Upper lobe of left lung (tissue), 6 donors: ENCODE measurements at regions not wholly inside any gene's neighbourhood (a gene's known extent, or its start where the extent isn't known, plus 50 kb on each side); places are given as distances from the start of the nearest gene placed in this dataset.
A peak's percentile ranks its signal among the peaks of the same experiment; 100 is the strongest.

Experiments used
- ATAC-seq, 2 donors: fragments of 200-7000 bp; cut with Tn5 transposase; one replicate each; pipeline ENCODE4 v1.9.1; 2022; ENCODE audit warnings: mild to moderate bottlenecking in 2 of 2, moderate library complexity in 2 of 2; ENCODE audit not compliant: low FRiP score in 2 of 2
- DNase-seq, 2 donors: peaks; one replicate each; pipeline ENCODE4 v3.0.0-alpha.2; 2019 to 2020
- H3K27ac ChIP-seq, 4 donors: fragments of 200-600 bp; sonication (generic); one replicate each; pipeline ENCODE4 v1.5.1; 2016 to 2019
- H3K27me3 ChIP-seq, 4 donors: fragments of 200-600 bp; sonication (generic); one replicate each; pipeline ENCODE4 v1.5.1; 2017 to 2019
- H3K36me3 ChIP-seq, 4 donors: fragments of 200-600 bp; sonication (generic); one replicate each; pipeline ENCODE4 v1.5.1; 2016 to 2019
- H3K4me1 ChIP-seq, 4 donors: fragments of 200-600 bp; sonication (generic); one replicate each; pipeline ENCODE4 v1.5.1; 2018 to 2019
- H3K4me3 ChIP-seq, 4 donors: fragments of 200-600 bp; sonication (generic); one replicate each; pipeline ENCODE4 v1.5.1; 2017 to 2019; ENCODE audit warnings: mild to moderate bottlenecking in 2 of 4, moderate library complexity in 1 of 4
- H3K9me3 ChIP-seq, 4 donors: fragments of 200-600 bp; sonication (generic); one replicate each; pipeline ENCODE4 v1.5.1; 2018 to 2019
- CTCF ChIP-seq, 6 experiments: fragments of 450-650 bp in 4 of 6; fragments of 200-600 bp in 2 of 6; sonication (generic) in 2 of 6; IDR thresholded peaks; one replicate each; pipeline ENCODE4 v1.5.1; 2016 to 2019; ENCODE audit warnings: antibody characterized with exemption in 6 of 6
- EP300 ChIP-seq, 4 donors: sonication (generic); formaldehyde crosslinking; IDR thresholded peaks; one replicate each; pipeline ENCODE4 v1.5.1; 2017; ENCODE audit warnings: antibody characterized with exemption in 4 of 4, control low read depth in 2 of 4
- POLR2A ChIP-seq, 4 donors: fragments of 450-650 bp; IDR thresholded peaks; one replicate each; pipeline ENCODE4 v1.5.1; 2016 to 2017; ENCODE audit warnings: antibody characterized with exemption in 4 of 4, mild to moderate bottlenecking in 2 of 4
- POLR2AphosphoS5 ChIP-seq, 2 donors: sonication (generic); formaldehyde crosslinking; IDR thresholded peaks; one replicate each; pipeline ENCODE4 v1.5.1; 2017; ENCODE audit warnings: antibody characterized with exemption in 2 of 2
- WGBS, 2 donors: methylation state at CpG; one replicate each; pipeline ENCODE4 v1.1.5; 2017 to 2018; 5-methylcytosine and 5-hydroxymethylcytosine counted together
- donor health status: DM: no; HTN: no; CAD: no; lungs with moderate emphysema.
- donor health status: DM: no; HTN: yes; CAD: no; lungs with severe emphysema.

GRCh38 chr2:191533693-191534180 is 144.2 kb upstream of the NABP1 start:
- no peaks in the 10 kb centered on the region for H3K9me3 ChIP-seq
- H3K36me3 ChIP-seq, result no peaks in the 10 kb centered on the region
- H3K4me1 ChIP-seq, result no peaks in the 10 kb centered on the region
- H3K27me3 ChIP-seq, result no peaks in the 10 kb centered on the region
- ATAC-seq (no peak), DNase-seq (no peak)
- H3K27ac ChIP-seq, result no peak overlapping the region
- H3K4me3 ChIP-seq, result no peak overlapping the region
- TF ChIP-seq CTCF (IDR thresholded peaks at IDR 0.05) (no peak), EP300 (IDR thresholded peaks at IDR 0.05) (no peak), POLR2AphosphoS5 (IDR thresholded peaks at IDR 0.05) (no peak), POLR2A (IDR thresholded peaks at IDR 0.05) (no peak)
- WGBS, 2 donors, result 65 to 81% methylated on average over 1 of the region's 1 CpG

DNA sequence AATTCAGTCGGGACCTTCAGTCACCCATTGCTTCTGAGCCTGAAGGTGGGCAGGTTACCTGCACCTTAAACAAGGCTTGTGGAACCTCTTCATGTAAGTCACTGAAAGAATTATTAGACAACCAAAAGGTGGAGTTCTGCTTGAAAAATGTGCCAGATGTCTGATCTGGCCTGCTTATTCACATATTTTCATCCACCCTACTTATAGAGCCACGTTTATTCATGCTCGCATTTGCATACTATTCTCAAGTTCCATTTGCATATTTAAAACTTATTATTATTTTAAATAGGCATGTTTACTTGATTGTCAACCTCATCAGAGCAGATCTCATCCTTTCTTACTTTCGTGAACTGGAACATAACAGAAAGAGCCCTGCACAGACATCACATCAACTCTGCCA is 140.0 kb upstream of the NABP1 start:
- no peaks in the 10 kb centered on the region for H3K4me1 ChIP-seq
- no peaks in the 10 kb centered on the region for H3K9me3 ChIP-seq
- DNase-seq (no peak), ATAC-seq (no peak)
- H3K36me3 ChIP-seq, result no peaks in the 10 kb centered on the region
- no peaks in the 10 kb centered on the region for H3K27me3 ChIP-seq
- no peak overlapping the region for H3K27ac ChIP-seq
- H3K4me3 ChIP-seq, result no peak overlapping the region
- WGBS, 2 donors, result 90 to 95% methylated on average over 4 of the region's 4 CpGs
- no peak for TF ChIP-seq CTCF (IDR thresholded peaks at IDR 0.05)
- no peak for TF ChIP-seq EP300 (IDR thresholded peaks at IDR 0.05)

GRCh38 chr2:191538334-191538903 is 139.5 kb upstream of the NABP1 start:
- Histone ChIP-seq H3K4me1 (no peaks in the 10 kb centered on the region), H3K9me3 (no peaks in the 10 kb centered on the region), H3K27me3 (no peaks in the 10 kb centered on the region), H3K36me3 (no peaks in the 10 kb centered on the region), H3K4me3 (no peak overlapping the region), H3K27ac (no peak overlapping the region)
- TF ChIP-seq POLR2AphosphoS5 (IDR thresholded peaks at IDR 0.05) (no peak), CTCF (IDR thresholded peaks at IDR 0.05) (no peak), POLR2A (IDR thresholded peaks at IDR 0.05) (no peak), EP300 (IDR thresholded peaks at IDR 0.05) (no peak)
- WGBS, 2 donors, result 83 to 85% methylated on average over 7 of the region's 7 CpGs
- ATAC-seq (no peak), DNase-seq (no peak)

GRCh38 chr2:191539068-191539467 is 138.9 kb upstream of the NABP1 start:
- no peak overlapping the region for H3K4me3 ChIP-seq
- H3K36me3 ChIP-seq, result no peaks in the 10 kb centered on the region
- DNase-seq, result no peak
- H3K27me3 ChIP-seq, result no peaks in the 10 kb centered on the region
- H3K9me3 ChIP-seq, result no peaks in the 10 kb centered on the region
- no peak for ATAC-seq
- WGBS, 2 donors, result 24 to 33% methylated on average over 2 of the region's 2 CpGs
- TF ChIP-seq POLR2A (IDR thresholded peaks at IDR 0.05) (no peak), CTCF (IDR thresholded peaks at IDR 0.05) (peak in 3 of 6 experiments; percentile 16 to 36 (median 16)), EP300 (IDR thresholded peaks at IDR 0.05) (no peak), POLR2AphosphoS5 (IDR thresholded peaks at IDR 0.05) (no peak)
- H3K4me1 ChIP-seq, result no peaks in the 10 kb centered on the region
- H3K27ac ChIP-seq, result no peak overlapping the region

- H3K36me3 ChIP-seq, result no peaks in the 10 kb centered on the region
- DNase-seq, result no peak
- ATAC-seq, result no peak
- H3K9me3 ChIP-seq, result no peaks in the 10 kb centered on the region
- no peak overlapping the region for H3K4me3 ChIP-seq
- WGBS, 2 donors, result 79 to 92% methylated on average over 2 of the region's 2 CpGs
- no peak overlapping the region for H3K27ac ChIP-seq
- no peaks in the 10 kb centered on the region for H3K27me3 ChIP-seq
- H3K4me1 ChIP-seq, result no peaks in the 10 kb centered on the region
- TF ChIP-seq POLR2A (IDR thresholded peaks at IDR 0.05) (no peak), EP300 (IDR thresholded peaks at IDR 0.05) (no peak), POLR2AphosphoS5 (IDR thresholded peaks at IDR 0.05) (no peak), CTCF (IDR thresholded peaks at IDR 0.05) (no peak)
These were observed 137.3 kb upstream of the NABP1 start for GRCh38 chr2:191540681-191541080.
